ENCODE measurements at regions not wholly inside any gene's neighbourhood (a gene's known extent, or its start where the extent isn't known, plus 50 kb on each side); places are given as distances from the start of the nearest gene placed in this dataset.

DNA sequence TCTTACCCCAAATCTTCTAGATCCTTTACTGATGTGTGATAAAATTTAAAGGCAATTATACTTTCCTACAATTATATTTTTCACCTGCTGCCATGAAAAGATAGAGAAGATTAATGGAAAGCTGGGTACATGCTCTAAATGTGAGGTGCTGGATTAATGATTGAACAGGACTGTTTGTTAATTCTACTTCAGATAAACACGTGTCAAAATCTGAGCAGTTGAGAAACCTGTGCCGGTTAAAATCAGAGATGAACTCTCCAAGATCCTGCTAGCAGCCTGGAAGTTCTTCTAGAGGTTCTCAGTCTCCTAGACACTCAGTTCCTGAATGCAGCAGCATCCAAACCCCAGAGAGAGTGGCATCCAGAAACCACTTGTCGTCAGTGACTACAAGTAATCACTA is 69.2 kb downstream of the INHBA start:
- Histone ChIP-seq H4K20me1 (ENCODE audit: insufficient read depth, poor library complexity, severe bottlenecking) (no peaks in the 10 kb centered on the region), H3K36me3 (replicated peaks; ENCODE audit: insufficient read depth, low read depth) (no peaks in the 10 kb centered on the region), H3K4me2 (no peak overlapping the region), H3K4me1 (ENCODE audit: insufficient read depth) (no peaks in the 10 kb centered on the region), H3K9me2 (replicated peaks; ENCODE audit: insufficient read depth) (no peaks in the 10 kb centered on the region), H3K27ac (no peak overlapping the region), H3K79me2 (no peaks in the 10 kb centered on the region), H2AFZ (no peak overlapping the region), H3K27me3 (no peaks in the 10 kb centered on the region), H3K9me3 (ENCODE audit: low read depth) (no peaks in the 10 kb centered on the region), H3K4me3 (no peak overlapping the region)
- WGBS (ENCODE audit: low lambda C conversion rate, missing lambda C conversion rate), result 71% methylated on average over 3 of the region's 3 CpGs
- no peak for DNase-seq (ENCODE audit: low spot score)
- TF ChIP-seq EZH2phosphoT487 (IDR thresholded peaks at IDR 0.05; ENCODE audit: low read depth, severe bottlenecking, unreplicated experiment), result no peak
- TF ChIP-seq EZH2 (IDR thresholded peaks at IDR 0.05; ENCODE audit: borderline replicate concordance), result no peak

DNA sequence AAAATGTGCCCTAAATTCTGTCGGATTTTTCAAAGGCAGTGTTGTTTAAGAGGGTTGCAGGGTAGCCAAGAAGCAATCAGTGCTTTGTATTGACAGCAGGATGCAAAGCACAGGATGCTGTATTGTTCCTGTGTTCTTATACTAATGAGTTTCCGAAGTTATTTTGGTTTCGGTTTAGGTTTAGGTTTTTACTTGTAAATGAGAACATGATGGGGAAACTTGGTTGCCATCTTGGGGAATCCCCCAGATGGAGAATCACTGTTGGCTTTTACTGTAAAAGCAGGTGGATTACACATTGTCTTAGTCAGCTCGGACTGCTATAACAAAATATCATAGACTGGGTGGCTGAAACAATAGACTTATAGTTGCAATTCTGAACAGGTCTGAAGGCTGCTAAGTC is 72.1 kb downstream of the INHBA start:
- DNase-seq (ENCODE audit: low spot score), result no peak
- no peak overlapping the region for H2AFZ ChIP-seq
- no peak overlapping the region for H3K27ac ChIP-seq
- H3K79me2 ChIP-seq, result no peaks in the 10 kb centered on the region
- no peaks in the 10 kb centered on the region for H3K9me3 ChIP-seq (ENCODE audit: low read depth)
- no peak overlapping the region for H3K4me3 ChIP-seq
- H3K36me3 ChIP-seq (replicated peaks; ENCODE audit: insufficient read depth, low read depth), result no peaks in the 10 kb centered on the region
- H3K4me1 ChIP-seq (ENCODE audit: insufficient read depth), result no peaks in the 10 kb centered on the region
- 84% methylated on average over 4 of the region's 4 CpGs for WGBS (ENCODE audit: low lambda C conversion rate, missing lambda C conversion rate)
- no peak overlapping the region for H3K4me2 ChIP-seq
- H3K9me2 ChIP-seq (replicated peaks; ENCODE audit: insufficient read depth), result no peaks in the 10 kb centered on the region
- H3K27me3 ChIP-seq, result no peaks in the 10 kb centered on the region
- TF ChIP-seq EZH2phosphoT487 (IDR thresholded peaks at IDR 0.05; ENCODE audit: low read depth, severe bottlenecking, unreplicated experiment) (no peak), EZH2 (IDR thresholded peaks at IDR 0.05; ENCODE audit: borderline replicate concordance) (no peak)
- TF ChIP-seq, protein P1, sequence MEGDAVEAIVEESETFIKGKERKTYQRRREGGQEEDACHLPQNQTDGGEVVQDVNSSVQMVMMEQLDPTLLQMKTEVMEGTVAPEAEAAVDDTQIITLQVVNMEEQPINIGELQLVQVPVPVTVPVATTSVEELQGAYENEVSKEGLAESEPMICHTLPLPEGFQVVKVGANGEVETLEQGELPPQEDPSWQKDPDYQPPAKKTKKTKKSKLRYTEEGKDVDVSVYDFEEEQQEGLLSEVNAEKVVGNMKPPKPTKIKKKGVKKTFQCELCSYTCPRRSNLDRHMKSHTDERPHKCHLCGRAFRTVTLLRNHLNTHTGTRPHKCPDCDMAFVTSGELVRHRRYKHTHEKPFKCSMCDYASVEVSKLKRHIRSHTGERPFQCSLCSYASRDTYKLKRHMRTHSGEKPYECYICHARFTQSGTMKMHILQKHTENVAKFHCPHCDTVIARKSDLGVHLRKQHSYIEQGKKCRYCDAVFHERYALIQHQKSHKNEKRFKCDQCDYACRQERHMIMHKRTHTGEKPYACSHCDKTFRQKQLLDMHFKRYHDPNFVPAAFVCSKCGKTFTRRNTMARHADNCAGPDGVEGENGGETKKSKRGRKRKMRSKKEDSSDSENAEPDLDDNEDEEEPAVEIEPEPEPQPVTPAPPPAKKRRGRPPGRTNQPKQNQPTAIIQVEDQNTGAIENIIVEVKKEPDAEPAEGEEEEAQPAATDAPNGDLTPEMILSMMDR (IDR thresholded peaks at IDR 0.05; ENCODE audit: poor library complexity), result no peak
- H4K20me1 ChIP-seq (ENCODE audit: insufficient read depth, poor library complexity, severe bottlenecking), result no peaks in the 10 kb centered on the region

DNA sequence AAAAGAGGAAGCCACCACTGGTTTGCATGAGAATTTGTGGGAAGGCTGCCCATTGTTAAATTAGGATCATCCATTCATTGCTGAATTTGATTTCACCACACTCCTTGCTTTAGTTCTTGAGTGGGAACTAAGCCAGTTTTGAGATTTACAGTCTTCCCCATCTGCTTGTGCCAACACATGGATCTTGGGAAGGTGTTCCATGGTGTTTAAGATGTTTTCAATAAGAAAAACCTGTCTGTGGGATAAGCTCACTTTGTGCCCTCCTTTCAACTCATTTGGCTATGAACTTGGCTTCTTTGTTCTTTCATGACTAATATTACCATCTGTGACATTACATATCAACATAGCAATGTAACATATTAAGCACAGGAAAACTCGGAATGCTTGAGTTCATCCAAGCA is 73.2 kb downstream of the INHBA start:
- H3K9me2 ChIP-seq (replicated peaks; ENCODE audit: insufficient read depth), result no peaks in the 10 kb centered on the region
- no peak overlapping the region for H3K4me3 ChIP-seq
- H3K36me3 ChIP-seq (replicated peaks; ENCODE audit: insufficient read depth, low read depth), result no peaks in the 10 kb centered on the region
- TF ChIP-seq EZH2phosphoT487 (IDR thresholded peaks at IDR 0.05; ENCODE audit: low read depth, severe bottlenecking, unreplicated experiment) (no peak), EZH2 (IDR thresholded peaks at IDR 0.05; ENCODE audit: borderline replicate concordance) (no peak)
- TF ChIP-seq, protein P1 (IDR thresholded peaks at IDR 0.05; ENCODE audit: poor library complexity), result no peak
- H3K27ac ChIP-seq, result no peak overlapping the region
- H3K4me2 ChIP-seq, result no peak overlapping the region
- H3K4me1 ChIP-seq (ENCODE audit: insufficient read depth), result no peaks in the 10 kb centered on the region
- no peak for DNase-seq (ENCODE audit: low spot score)
- no peaks in the 10 kb centered on the region for H3K27me3 ChIP-seq
- H4K20me1 ChIP-seq (ENCODE audit: insufficient read depth, poor library complexity, severe bottlenecking), result no peaks in the 10 kb centered on the region
- no peaks in the 10 kb centered on the region for H3K9me3 ChIP-seq (ENCODE audit: low read depth)
- no peak overlapping the region for H2AFZ ChIP-seq
- 89% methylated on average over 1 of the region's 1 CpG for WGBS (ENCODE audit: low lambda C conversion rate, missing lambda C conversion rate)
- H3K79me2 ChIP-seq, result no peaks in the 10 kb centered on the region

DNA sequence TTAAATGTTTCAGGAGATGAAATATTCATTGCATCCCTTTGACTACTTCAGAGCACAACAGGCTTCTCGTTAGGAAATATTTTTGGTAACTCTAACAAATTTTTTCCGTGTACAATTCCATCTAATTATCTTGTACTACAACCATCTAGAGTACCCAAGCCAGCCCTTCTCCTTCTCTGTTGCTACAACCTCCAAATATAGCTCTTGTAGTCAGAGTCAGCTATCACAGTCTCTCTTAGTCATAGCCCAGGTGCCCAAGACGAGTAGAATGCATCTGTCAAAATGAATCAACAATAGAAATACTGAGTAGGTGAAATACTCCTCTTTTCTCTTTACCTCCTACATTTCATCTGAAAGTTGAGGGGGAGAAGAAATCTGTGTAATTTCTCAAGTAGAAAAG is 74.0 kb downstream of the INHBA start:
- no peak overlapping the region for H3K4me3 ChIP-seq
- H3K27ac ChIP-seq, result no peak overlapping the region

More for the DNA sequence above, 74.0 kb downstream of the INHBA start:
- Histone ChIP-seq H3K79me2 (no peaks in the 10 kb centered on the region), H3K36me3 (replicated peaks; ENCODE audit: insufficient read depth, low read depth) (no peaks in the 10 kb centered on the region), H3K4me2 (no peak overlapping the region), H3K9me3 (ENCODE audit: low read depth) (no peaks in the 10 kb centered on the region), H3K27me3 (no peaks in the 10 kb centered on the region), H3K9me2 (replicated peaks; ENCODE audit: insufficient read depth) (no peaks in the 10 kb centered on the region), H4K20me1 (ENCODE audit: insufficient read depth, poor library complexity, severe bottlenecking) (no peaks in the 10 kb centered on the region), H2AFZ (no peak overlapping the region), H3K4me1 (ENCODE audit: insufficient read depth) (no peaks in the 10 kb centered on the region)
- WGBS (ENCODE audit: low lambda C conversion rate, missing lambda C conversion rate), result 42% methylated on average over 3 of the region's 3 CpGs
- TF ChIP-seq EZH2phosphoT487 (IDR thresholded peaks at IDR 0.05; ENCODE audit: low read depth, severe bottlenecking, unreplicated experiment), result no peak
- TF ChIP-seq, protein P1 (IDR thresholded peaks at IDR 0.05; ENCODE audit: poor library complexity), result no peak
- no peak for TF ChIP-seq EZH2 (IDR thresholded peaks at IDR 0.05; ENCODE audit: borderline replicate concordance)
- DNase-seq (ENCODE audit: low spot score), result no peak
